NCI-H1930 (cell line): ENCODE measurements at regions not wholly inside any gene's neighbourhood (a gene's known extent, or its start where the extent isn't known, plus 50 kb on each side); places are given as distances from the start of the nearest gene placed in this dataset.

Experiments used
- DNase-seq, 2 experiments: peaks; one replicate each; lab custom pipeline; 2025; lab: John Stamatoyannopoulos, UW

DNA sequence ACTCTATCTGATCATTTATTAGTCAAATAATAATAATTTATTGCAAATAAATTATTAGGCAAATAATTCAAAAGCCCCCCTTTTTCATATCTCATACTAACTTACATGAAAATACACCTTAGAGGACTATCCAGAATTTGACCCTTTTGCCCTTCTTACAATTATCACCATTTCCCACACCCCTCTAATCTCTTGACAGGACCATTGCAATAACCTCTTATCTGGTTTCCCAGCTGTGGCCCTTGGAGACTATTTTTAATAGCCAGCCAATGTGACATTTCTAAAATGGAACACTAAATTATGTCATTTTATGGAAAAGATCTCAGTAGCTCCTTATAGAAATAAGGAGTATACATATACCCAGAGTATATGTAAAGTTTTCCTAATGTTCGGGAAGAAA is 588.4 kb upstream of the COX7C start:
- DNase-seq = no peak

DNA sequence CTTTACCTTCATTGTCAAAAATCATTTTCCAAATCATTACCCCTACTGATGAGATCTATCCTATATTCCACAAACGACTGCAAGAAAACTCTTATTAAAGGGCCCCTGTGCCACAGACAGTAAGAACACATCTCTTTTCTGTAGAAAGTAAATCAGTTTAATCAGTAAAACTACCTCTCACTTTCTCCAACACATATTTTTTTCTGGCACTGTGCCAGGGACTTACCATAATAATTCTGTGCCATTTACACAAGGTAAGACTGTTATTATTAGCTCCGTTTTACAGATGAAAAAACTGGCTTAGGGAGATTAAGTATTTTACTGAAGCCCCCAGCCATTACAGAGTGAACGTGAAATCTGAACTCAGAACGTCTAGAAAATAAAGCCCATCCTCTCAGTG is 587.0 kb upstream of the COX7C start:
- DNase-seq = no peak

DNA sequence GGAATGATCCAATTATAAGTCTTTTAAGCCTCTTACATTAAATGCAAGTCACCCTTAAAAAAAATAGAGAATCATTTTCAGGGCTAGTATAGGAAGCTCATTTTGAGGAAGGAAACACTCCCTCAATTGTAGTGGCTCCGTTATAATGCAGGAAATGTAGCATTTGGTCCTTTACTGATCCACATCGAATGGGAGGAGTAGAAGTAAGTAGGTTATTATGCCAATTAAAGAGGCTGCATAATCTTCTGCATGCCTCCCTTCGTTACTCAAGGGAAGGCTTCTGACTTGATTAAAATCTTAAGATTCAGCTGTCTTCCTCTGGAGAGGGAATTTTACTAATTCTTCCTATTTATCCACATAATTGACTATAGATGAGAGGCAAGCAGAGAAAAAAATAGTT is 579.2 kb upstream of the COX7C start:
- no peak for DNase-seq

DNA sequence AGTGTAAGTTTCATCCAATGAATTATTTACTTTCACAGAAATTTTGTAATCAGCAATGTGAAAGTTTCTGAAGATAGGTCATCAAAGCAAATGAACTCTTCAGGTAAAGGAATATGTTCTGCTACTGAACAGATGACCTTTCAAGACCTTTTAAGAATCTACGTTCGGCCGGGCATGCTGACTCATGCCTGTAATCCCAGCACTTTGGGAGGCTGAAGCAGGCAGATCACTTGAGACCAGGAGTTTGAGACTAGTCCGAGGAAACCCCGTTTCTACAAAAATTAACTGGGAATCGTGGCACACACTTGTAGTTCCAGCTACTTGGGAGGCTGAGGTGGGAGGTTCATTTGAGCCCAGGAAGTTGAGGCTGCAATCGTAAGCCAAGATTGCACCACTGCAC is 578.4 kb upstream of the COX7C start:
- DNase-seq = no peak

DNA sequence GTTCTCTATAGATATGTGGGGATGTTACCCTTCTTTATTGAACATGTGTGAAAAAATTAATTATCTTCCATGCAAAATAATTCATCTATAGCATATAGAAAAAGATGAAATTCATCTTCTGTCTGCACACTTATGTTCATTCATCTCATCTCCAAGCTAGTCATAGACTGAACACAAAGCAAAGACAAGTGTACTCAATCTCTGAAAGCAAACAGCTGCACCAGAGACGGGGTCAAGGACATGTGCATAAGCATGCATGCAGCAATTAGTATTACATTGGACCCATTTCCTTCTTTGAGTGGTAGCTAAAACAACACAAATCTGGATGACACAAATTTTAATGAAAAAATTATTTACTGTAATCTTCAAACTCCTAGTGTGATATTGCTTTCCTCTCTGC is 547.0 kb upstream of the COX7C start:
- no peak for DNase-seq

DNA sequence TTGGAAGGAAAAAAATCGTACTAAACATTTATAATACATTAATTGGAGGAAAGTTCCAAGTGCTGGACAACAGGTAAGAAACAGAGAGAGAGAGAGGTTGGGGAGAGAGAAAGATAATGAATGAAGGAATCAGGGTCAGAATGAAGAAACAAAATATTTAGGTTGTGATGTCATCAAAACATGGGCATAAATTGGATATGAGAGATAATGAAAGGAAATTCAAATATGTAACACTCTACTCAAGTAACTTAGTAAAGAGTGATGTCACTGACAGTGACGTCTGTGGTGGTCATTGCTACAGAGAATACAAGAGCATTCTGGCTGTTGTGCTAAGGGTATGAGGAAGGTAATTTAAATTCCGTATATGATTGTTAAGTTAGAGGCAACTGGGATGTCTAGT is 543.4 kb upstream of the COX7C start:
- no peak for DNase-seq

DNA sequence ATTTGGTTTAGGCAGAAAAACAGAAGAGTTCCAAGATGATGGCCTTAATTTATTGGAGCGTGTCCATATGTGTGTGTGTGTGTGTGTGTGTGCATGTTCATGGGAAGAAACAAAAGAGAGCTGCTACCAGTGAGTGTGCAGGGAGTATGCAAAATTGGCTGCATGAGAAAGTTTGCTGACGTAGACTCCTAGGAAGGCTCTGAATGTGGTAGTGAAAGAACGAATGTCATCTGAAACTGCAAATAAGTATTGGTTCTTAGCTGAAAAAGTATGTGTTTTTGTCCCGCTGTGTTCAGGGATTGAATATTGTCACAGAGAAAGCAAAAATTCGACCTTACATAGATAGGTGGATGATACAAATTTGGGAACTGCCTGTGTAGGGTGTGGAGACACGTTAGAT is 542.6 kb upstream of the COX7C start:
- DNase-seq = no peak

DNA sequence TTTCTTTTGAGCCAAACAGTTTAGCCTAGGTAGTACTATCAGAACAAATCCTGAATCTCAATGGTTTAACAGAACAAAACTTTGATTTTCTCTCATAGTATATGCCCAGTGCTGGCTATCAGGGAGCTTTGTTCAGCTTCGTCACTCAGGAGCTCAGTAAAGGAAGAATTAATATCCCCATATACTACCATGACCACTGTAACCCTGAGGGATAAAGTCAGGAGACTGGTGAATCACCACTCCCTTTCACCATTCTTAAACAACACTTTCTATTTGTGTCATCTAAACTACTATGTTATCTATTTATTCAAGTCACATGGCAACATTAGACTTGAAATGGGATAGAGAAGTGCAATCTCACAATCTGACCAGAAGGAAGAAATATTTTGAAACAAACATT is 522.6 kb upstream of the COX7C start:
- DNase-seq = no peak

DNA sequence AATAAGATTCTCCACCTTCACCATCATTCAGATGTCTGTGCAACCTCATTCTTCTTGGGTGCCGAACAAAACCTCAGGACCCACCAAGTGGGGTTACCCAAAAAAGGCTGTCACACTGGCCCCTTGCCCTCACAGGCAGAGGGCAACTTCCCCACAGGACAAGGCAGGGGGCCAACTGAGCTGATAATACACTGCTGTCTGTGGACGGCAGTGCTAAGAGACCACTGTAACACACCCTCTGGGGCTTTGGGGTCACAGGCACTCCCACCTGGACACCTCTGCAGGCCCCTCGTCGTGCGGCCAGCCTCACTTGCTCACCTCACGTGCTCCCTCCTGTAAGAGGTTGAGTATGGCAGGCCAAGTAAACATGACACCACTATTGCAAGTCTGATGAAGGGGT is 515.8 kb upstream of the COX7C start:
- no peak for DNase-seq

DNA sequence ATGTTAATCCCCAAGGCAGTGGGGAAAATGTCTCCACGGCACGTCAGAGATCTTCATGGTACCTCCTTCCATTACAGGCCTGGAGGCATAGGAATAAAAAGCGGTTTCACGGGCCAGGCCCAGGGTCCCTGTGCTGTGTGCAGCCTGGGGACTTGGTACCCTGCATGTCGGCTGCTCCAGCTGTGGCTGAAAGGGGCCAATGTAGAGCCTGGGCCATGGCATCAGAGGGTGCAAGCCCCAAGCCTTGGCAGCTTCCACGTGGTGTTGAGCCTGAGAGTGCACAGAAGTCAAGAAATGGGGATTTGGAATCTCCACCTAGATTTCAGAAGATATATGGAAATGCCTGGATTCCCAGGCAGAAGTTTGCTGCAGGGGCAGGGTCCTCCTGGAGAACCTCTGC is 508.9 kb upstream of the COX7C start:
- no peak for DNase-seq

DNA sequence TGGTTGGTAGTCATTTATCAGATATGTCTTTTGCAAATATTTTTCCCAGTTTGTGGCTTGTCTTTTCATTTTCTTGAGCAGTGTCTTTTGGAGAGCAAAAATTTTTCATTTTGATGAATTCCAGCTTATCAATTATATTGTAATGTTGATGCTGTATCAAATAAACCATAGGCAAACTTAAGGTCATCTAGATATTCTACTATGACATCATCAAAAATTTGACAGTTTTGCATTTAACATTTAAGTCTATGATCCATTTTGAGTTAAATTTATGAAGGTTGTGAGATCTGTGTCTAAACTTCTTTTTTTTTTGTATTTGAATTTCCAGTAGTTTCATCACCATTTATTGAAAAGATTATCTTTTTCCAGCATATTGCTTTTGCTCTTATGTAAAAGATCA is 505.5 kb upstream of the COX7C start:
- DNase-seq = no peak

DNA sequence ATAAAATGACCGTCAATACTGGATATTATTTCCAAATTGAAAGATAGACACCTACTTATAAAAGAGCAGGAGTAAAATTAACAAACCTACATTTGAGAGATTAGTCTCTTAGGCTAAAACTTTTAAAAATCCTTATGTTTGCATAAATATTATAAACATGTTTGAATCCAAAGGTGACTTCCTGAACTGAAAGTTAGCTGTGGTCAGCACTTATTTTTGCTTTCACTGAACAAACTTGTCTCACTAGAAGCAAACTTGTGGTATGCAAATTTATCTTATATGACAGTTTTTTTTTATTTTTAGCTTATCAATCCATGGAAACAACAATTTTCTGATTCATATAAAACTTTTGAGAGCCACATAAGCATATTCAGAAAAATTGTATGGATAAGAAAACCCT is 502.6 kb upstream of the COX7C start:
- DNase-seq = no peak

DNA sequence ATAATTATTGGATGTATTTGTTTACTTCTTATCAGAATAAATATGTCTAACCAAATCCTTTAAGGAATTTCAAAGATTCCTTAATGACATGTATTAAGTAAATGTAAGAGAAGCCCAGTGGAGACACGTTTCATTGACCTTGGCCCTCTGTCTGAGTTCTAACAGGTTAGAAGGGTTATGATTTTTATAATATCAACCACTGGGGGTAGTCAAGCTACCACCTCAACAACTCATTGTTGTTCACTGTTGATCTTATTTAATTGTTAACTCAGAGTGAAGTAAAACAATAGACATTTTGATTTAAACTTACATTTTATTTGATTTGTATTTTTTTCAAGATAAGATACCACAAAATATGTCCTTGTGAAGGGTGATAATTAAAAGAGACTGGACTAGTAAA is 499.2 kb upstream of the COX7C start:
- no peak for DNase-seq

DNA sequence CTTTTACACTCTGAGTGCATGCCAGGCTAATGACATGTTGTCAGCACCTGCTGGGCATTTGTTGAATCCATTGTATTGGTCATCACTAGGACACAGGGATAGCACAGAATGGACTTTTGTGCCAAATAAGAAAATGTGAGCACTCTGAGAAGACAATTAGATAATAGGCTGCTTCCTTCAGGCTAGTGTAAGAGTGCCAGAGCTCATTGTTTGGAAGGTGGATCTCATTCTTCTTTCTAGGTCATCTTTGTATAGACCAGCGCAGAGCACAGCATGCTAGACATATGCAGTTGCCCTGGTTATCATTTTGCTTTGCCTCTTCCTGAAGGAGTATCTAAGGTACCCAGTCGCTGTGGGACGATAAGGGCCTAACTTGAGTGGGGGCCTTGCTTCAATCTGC is 493.4 kb upstream of the COX7C start:
- DNase-seq = no peak

DNA sequence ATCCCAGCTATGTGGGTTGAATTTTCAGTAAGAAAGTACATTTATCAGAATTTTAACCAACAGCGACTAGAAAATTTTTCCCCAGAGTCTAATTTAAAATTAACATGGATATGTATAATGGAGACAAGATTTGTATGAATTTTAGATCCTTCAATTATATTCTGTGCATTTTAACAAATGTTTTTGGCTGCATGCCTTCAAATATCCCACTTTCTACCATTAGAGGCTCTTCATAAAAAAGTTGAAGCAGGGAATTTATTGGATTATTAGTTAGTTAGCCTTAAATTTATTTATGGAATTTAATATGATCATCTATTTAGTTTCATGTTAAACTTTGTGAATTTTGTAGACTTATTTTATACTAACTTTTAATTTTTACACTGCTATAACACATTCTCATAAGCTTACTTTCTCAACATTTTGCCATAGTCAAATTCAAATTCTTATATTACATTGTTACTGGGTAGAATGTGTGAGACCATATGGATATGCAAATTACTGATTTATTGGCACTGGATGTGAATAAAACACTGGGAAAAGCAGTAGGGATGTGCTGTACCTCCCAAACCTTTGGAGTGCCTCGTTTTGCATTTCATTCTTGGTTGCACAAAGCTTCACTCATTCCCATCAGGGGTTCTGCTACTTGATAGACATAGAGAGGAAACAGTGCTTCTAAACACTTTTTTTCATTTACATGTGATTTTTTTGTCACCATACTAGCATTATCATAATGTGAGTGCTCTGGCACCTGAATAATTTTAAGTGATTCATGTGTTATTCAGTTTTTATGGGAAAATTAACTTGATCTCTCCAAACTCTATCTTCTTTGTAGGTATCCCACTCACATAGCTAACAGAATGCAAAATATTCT is 491.8 kb upstream of the COX7C start:
- DNase-seq = no peak

DNA sequence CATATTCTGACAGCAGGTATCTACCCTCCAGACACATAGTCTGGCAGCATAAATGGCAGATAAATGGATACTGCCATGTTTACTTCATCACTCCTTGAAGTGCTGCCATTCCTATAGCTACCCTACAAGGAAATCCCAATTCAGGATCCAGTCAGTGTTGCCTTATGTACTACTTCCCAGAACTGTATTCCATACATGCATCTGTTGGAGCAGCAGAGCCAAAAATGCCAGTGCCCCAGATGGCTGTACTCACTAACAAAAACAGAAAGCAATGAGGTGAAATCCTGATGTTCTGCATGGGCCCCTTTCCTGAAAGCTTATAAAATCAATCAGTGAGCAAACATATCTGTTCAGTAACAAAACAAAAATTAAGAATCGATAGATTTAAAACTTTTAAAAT is 490.0 kb upstream of the COX7C start:
- DNase-seq = no peak

DNA sequence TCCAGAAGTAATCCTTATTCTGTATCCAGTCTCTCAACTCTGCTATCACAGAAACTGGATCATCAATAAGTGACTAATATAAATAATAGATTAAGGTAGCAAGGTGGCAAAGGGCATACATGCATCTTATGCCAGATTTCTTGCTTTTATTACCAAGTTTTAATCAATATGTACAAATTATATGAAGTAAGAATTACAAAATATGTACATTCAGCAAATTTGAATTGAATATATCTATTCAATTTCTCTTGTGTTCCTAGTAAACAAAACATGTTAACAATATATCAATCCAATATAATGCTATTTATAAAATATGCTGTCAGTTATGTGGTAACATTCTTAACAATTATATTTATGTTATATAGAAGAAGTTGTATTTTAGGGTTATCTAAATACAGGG is 488.7 kb upstream of the COX7C start:
- no peak for DNase-seq

DNA sequence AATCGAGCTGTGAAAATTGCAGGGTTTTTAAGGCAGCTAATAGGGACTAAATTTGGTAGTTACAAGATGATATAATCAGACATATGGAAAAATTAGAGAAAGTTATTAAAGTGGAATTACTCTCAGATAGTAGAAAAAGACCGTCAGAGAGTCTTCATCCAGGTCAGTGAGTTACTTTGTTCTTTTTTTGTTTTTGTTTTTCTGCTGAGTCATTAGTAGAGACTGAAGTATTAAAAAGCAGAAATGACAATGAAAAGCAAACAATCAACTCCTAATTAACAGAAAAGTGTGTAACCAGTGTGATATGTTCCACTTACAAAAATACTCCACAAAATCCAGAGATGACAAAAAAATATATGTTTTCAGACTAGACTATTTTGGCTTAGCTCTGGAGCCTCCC is 480.4 kb upstream of the COX7C start:
- no peak for DNase-seq

DNA sequence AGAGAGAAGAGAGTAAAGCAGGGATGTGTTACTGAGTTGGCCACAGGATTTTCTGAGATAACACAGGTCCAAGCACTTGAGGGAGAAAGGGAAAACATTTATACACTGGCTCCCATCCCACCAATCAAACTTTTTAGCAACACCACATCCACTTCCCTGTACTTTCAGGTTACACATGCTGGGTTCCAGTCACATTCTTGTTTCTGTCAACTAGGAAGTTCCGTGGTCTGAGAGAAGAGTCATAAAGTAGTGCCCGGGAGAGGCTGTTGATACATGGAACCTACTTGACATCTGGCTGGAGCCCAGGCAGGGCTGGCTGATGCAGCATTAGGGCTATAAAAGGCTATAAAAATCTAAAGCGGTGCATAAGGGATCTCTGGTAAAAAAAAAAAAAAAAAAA is 473.9 kb upstream of the COX7C start:
- no peak for DNase-seq

DNA sequence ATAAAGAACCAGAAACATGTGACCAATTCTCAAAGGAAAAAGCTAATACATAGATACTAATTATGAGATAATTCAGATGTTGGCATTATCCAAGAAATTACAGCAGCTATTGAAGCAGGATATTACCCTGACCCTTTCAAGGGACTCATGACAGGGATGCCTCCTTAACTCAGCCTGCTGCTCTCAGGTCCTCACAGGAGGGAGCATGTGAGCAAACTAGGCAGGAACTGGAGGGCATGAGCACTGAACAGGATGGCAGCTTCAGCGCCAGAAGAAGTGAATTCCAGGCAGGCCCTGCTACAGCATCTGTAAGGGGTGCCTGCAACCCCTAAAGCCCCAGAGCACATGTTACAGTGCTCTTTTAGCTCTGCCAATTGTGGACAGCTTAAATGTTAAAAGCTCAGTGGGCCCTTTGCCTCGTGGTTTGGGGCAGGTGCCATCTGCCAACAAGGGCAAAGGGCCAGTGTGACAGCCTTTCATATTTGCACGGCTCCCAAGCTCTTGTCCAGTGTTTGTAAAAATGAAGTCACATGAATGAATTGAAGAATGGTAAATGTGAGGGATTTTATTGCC is 464.7 kb upstream of the COX7C start:
- no peak for DNase-seq

DNA sequence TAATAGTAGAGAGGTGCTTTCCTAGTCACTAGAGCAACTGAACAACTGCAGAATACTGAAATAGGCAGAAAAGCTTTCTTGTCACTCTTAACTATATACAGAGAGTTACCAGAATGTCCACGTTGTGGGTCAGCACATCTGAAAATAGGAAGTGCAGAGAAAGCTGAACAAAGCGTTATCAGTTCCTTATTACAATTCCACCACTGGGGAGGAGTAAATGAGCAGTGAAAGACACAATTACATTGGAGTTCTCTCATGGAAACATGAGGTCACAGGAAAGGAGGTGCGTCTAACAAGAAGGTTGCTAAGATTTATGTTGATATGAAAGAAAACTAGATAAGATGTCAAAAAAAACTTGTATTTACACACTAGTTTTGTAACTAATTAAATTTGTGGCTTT is 461.9 kb upstream of the COX7C start:
- DNase-seq = no peak

DNA sequence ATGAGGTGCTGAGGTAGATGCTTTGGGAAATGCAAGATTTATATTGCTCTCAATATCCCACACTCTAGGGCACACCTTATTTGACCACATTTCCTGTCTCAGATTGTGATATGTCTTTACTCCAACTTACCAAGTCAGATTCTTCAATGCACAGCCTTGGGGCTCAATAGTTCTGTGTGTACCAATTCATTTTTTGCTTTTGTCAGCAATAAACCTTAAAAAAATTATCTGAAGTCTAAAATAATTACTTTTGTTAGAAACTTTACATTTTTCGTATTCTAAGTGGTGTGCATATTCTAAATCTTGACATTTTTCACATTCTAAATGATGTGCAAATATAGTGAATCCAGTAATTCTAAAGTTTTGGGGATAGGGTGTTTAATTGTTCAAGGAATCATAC is 447.5 kb upstream of the COX7C start:
- no peak for DNase-seq

DNA sequence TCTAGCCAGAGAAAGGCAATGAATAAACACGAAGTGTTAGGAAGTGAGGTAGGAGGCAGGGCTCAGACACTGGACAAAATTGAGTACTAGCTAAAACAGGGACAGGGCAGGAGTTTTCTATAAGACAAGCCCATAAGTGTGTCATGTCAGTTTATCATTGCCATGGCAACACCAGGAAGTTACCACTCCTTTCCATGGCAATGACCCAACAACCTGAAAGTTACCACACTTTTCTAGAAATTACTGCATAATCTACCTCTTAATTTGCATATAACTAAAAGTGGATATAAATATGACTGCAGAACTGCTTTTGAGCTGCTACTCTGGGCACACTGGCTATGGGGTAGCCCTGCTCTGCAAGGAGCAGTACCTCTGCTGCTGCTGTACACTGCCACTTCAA is 442.5 kb upstream of the COX7C start:
- no peak for DNase-seq

DNA sequence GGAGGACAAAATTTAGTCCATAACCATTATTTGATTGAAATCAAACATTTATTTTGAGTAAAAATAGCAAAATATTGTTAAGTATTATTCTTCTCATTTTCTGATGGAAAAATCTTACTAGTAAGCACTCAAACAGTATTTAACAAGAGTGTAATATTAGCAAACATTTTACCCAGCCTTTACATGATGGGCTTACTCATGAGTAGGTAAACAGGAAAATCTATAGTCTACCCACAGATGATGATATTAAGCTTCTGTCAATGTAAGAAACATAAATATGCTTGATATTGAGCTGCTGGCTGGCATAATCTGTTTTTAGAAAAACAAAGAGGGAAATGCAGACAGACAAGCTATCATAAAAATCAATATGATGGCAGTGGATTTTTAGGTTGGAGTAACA is 418.5 kb upstream of the COX7C start:
- DNase-seq = no peak
